Astrocyte (in vitro differentiated cells and primary cell): ENCODE measurements at regions not wholly inside any gene's neighbourhood (a gene's known extent, or its start where the extent isn't known, plus 50 kb on each side); places are given as distances from the start of the nearest gene placed in this dataset.

Experiments
- EZH2 ChIP-seq: IDR thresholded peaks from 2 replicates; pipeline ENCODE4 v1.6.1; 2012; ENCODE audit warnings: mild to moderate bottlenecking, low read length, inconsistent platforms; ENCODE audit not compliant: insufficient read depth
- TF ChIP-seq, protein P1 (sequence below): IDR thresholded peaks from 2 replicates; pipeline ENCODE4 v1.5.1; 2011; ENCODE audit warnings: low read depth, mild to moderate bottlenecking, inconsistent platforms, low read length, moderate library complexity; ENCODE audit not compliant: insufficient read depth

- TF ChIP-seq, protein P1, sequence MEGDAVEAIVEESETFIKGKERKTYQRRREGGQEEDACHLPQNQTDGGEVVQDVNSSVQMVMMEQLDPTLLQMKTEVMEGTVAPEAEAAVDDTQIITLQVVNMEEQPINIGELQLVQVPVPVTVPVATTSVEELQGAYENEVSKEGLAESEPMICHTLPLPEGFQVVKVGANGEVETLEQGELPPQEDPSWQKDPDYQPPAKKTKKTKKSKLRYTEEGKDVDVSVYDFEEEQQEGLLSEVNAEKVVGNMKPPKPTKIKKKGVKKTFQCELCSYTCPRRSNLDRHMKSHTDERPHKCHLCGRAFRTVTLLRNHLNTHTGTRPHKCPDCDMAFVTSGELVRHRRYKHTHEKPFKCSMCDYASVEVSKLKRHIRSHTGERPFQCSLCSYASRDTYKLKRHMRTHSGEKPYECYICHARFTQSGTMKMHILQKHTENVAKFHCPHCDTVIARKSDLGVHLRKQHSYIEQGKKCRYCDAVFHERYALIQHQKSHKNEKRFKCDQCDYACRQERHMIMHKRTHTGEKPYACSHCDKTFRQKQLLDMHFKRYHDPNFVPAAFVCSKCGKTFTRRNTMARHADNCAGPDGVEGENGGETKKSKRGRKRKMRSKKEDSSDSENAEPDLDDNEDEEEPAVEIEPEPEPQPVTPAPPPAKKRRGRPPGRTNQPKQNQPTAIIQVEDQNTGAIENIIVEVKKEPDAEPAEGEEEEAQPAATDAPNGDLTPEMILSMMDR: no peak
- no peak for TF ChIP-seq EZH2
These were observed 127.7 kb upstream of the DLG1 start for GRCh38 chr3:197426121-197426566.
